SK-N-SH (cell line): ENCODE measurements at regions not wholly inside any gene's neighbourhood (a gene's known extent, or its start where the extent isn't known, plus 50 kb on each side); places are given as distances from the start of the nearest gene placed in this dataset.

ENCODE experiments used
- CTCF ChIA-PET: fragments of 300-600, 350-600 bp; formaldehyde crosslinking; extraction: SDS; loops from one replicate; lab custom pipeline; 2021; lab: Yijun Ruan, JAX
- POLR2A ChIA-PET: fragments of 350-600 bp; sonication (Branson Sonifier 250); formaldehyde crosslinking; extraction: SDS; loops from one replicate; lab custom pipeline; 2020; ENCODE audit warnings: antibody characterized with exemption, inconsistent platforms; lab: Yijun Ruan, JAX
- DNase-seq: peaks from one replicate; pipeline ENCODE4 v3.0.0; 2012
- H2AFZ ChIP-seq: fragments of 200-600 bp; sonication (generic); 2 replicates; pipeline ENCODE4 v1.8.1; 2016; ENCODE audit warnings: antibody characterized with exemption, mild to moderate bottlenecking, low read depth
- H3F3A ChIP-seq: fragments of 200-600 bp; sonication (generic); replicated peaks from 2 replicates; pipeline ENCODE3; 2016; ENCODE audit warnings: antibody characterized with exemption, mild to moderate bottlenecking; ENCODE audit not compliant: insufficient read depth
- H3K27ac ChIP-seq, 2 experiments: fragments of 200-500 bp in 1 of 2; fragments of 200-600 bp in 1 of 2; sonication (Bioruptor generic) in 1 of 2; sonication (generic), shearing (Covaris generic) in 1 of 2; 2 replicates each; pipeline versions ENCODE4 v1.5.1 to v1.6.1; 2014 to 2016; ENCODE audit warnings: low read depth in 2 of 2, inconsistent platforms in 1 of 2, low read length in 1 of 2, mild to moderate bottlenecking in 1 of 2, mixed read lengths in 1 of 2
- H3K27me3 ChIP-seq: fragments of 200-600 bp; sonication (generic), shearing (Covaris generic); 2 replicates; pipeline ENCODE4 v1.6.1; 2016; ENCODE audit warnings: mixed run types; ENCODE audit not compliant: insufficient read depth
- H3K36me3 ChIP-seq, 2 experiments: fragments of 200-500 bp in 1 of 2; fragments of 200-600 bp in 1 of 2; sonication (Bioruptor generic) in 1 of 2; sonication (generic) in 1 of 2; replicated peaks in 1 of 2; 2 replicates each; pipeline versions ENCODE3 to v1.5.1; 2014 to 2016; ENCODE audit warnings: low read length in 1 of 2, mild to moderate bottlenecking in 1 of 2; ENCODE audit not compliant: insufficient read depth in 2 of 2, control insufficient read depth in 1 of 2
- H3K4me1 ChIP-seq, 2 experiments: fragments of 200-500 bp in 1 of 2; fragments of 200-600 bp in 1 of 2; sonication (Bioruptor generic) in 1 of 2; sonication (generic), shearing (Covaris generic) in 1 of 2; 2 replicates each; pipeline versions ENCODE4 v1.5.1 to v1.6.1; 2014 to 2016; ENCODE audit warnings: low read depth in 1 of 2, low read length in 1 of 2, mixed run types in 1 of 2; ENCODE audit not compliant: insufficient read depth in 2 of 2, control insufficient read depth in 1 of 2
- H3K4me2 ChIP-seq: fragments of 200-600 bp; sonication (generic), shearing (Covaris generic); 2 replicates; pipeline ENCODE4 v1.6.1; 2017; ENCODE audit warnings: mixed run types
- H3K4me3 ChIP-seq, 2 experiments: fragments of 200-500 bp in 1 of 2; fragments of 200-600 bp in 1 of 2; sonication (Bioruptor generic) in 1 of 2; sonication (generic), shearing (Covaris generic) in 1 of 2; 2 replicates each; pipeline versions ENCODE4 v1.5.1 to v1.8.1; 2014 to 2016; ENCODE audit warnings: low read depth in 2 of 2, inconsistent platforms in 1 of 2, low read length in 1 of 2, mild to moderate bottlenecking in 1 of 2, mixed read lengths in 1 of 2, moderate library complexity in 1 of 2
- H3K79me2 ChIP-seq: fragments of 200-600 bp; sonication (generic); 2 replicates; pipeline ENCODE4 v1.8.1; 2017; ENCODE audit warnings: mild to moderate bottlenecking; ENCODE audit not compliant: insufficient read depth
- H3K9ac ChIP-seq: fragments of 200-600 bp; sonication (generic); 2 replicates; pipeline ENCODE4 v1.6.1; 2017; ENCODE audit warnings: mixed run types
- H3K9me2 ChIP-seq: fragments of 200-600 bp; sonication (generic); 2 replicates; pipeline ENCODE4 v1.6.1; 2017; ENCODE audit warnings: mixed run types
- H3K9me3 ChIP-seq: fragments of 200-600 bp; sonication (generic); 2 replicates; pipeline ENCODE4 v1.6.1; 2017; ENCODE audit warnings: mixed run types, mild to moderate bottlenecking, moderate library complexity
- H4K20me1 ChIP-seq: fragments of 200-600 bp; sonication (generic); 2 replicates; pipeline ENCODE4 v1.6.1; 2017; ENCODE audit warnings: mild to moderate bottlenecking, mixed run types; ENCODE audit not compliant: insufficient read depth
- CHD2 ChIP-seq: fragments of 150-350 bp; IDR thresholded peaks from 2 replicates; pipeline ENCODE4 v1.6.1; 2018; ENCODE audit warnings: low read length; ENCODE audit not compliant: partially characterized antibody
- ELF1 ChIP-seq: IDR thresholded peaks from 2 replicates; pipeline ENCODE4 v1.4.0; 2012
- EZH2phosphoT487 ChIP-seq: fragments of 200-600 bp; sonication (generic); IDR thresholded peaks from 2 replicates; pipeline ENCODE4 v1.6.1; 2017; ENCODE audit warnings: low read depth, mixed run types, mild to moderate bottlenecking, antibody characterized with exemption, moderate library complexity, borderline replicate concordance
- JUND ChIP-seq: IDR thresholded peaks from 2 replicates; pipeline ENCODE4 v1.4.0; 2012
- MEF2A ChIP-seq: IDR thresholded peaks from 2 replicates; pipeline ENCODE4 v1.4.0; 2012; ENCODE audit warnings: low read depth, borderline replicate concordance
- NFIC ChIP-seq: IDR thresholded peaks from 2 replicates; pipeline ENCODE4 v1.4.0; 2012; ENCODE audit warnings: borderline replicate concordance
- POLR2AphosphoS5 ChIP-seq: IDR thresholded peaks from 2 replicates; pipeline ENCODE4 v1.6.1; 2012; ENCODE audit warnings: low read depth, low read length
- RAD21 ChIP-seq: IDR thresholded peaks from 2 replicates; pipeline ENCODE4 v1.6.1; 2012; ENCODE audit warnings: mild to moderate bottlenecking, low read length
- RCOR1 ChIP-seq: fragments of 150-350 bp; IDR thresholded peaks from 2 replicates; pipeline ENCODE4 v1.6.1; 2017; ENCODE audit warnings: antibody characterized with exemption, low read length
- REST ChIP-seq: IDR thresholded peaks from 2 replicates; pipeline ENCODE4 v1.6.1; 2012; ENCODE audit warnings: mild to moderate bottlenecking, low read depth, low read length, moderate library complexity
- RFX5 ChIP-seq: IDR thresholded peaks from 2 replicates; pipeline ENCODE4 v1.6.1; 2012; ENCODE audit warnings: mild to moderate bottlenecking, improper control_type of control experiment, low read length
- SMC3 ChIP-seq: IDR thresholded peaks from 2 replicates; pipeline ENCODE4 v1.6.1; 2012; ENCODE audit warnings: low read depth, low read length, improper control_type of control experiment
- TCF12 ChIP-seq: IDR thresholded peaks from 2 replicates; pipeline ENCODE4 v1.4.0; 2012
- TEAD4 ChIP-seq: IDR thresholded peaks from 2 replicates; pipeline ENCODE4 v1.4.0; 2012; ENCODE audit warnings: mild to moderate bottlenecking, borderline replicate concordance; ENCODE audit not compliant: insufficient read depth
- USF1 ChIP-seq: IDR thresholded peaks from 2 replicates; pipeline ENCODE4 v1.4.0; 2012; ENCODE audit warnings: low read depth, borderline replicate concordance
- ZBTB33 ChIP-seq: IDR thresholded peaks from 2 replicates; pipeline ENCODE4 v1.4.0; 2012; ENCODE audit warnings: low read depth, borderline replicate concordance
- WGBS: methylation state at CpG from one replicate; pipeline ENCODE4 v1.1.6; 2017; ENCODE audit warnings: low lambda C conversion rate; 5-methylcytosine and 5-hydroxymethylcytosine counted together
- TF ChIP-seq, protein P1 (sequence below): IDR thresholded peaks from 2 replicates; pipeline ENCODE4; 2012

DNA sequence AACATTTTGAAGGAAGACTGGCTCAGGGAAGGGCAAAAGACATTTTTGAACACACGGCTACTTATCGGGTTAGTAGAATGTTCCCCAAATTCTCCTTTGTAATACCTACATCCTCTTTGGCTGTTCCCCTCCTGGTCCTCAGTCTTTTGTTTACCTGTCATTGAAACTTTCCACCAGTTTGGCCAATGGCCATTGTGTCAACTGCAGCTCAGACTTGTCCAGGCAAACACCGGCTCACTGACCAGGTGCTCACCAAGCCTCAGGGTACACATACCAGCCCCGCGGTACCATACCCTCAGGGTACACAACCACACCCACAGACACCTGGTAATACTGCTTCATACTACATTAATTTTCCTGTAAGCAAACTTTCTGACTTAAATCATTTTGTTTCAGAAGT, 84.8 kb upstream of the ZNF648 start:
- no peak for DNase-seq
- Histone ChIP-seq H3K9me2 (no peaks in the 10 kb centered on the region), H3K4me2 (no peak overlapping the region), H3K27ac (no peak overlapping the region), H3F3A (no peaks in the 10 kb centered on the region), H3K27me3 (no peaks in the 10 kb centered on the region), H3K4me1 (peaks cover 0 to 14% of the 10 kb centered on the region in 2 experiments; a peak in 1 of 4 replicates), H3K9ac (no peak overlapping the region), H2AFZ (no peak overlapping the region), H3K79me2 (no peaks in the 10 kb centered on the region), H3K4me3 (no peak overlapping the region), H4K20me1 (no peaks in the 10 kb centered on the region), H3K9me3 (no peaks in the 10 kb centered on the region), H3K36me3 (no peaks in the 10 kb centered on the region)
- POLR2A ChIA-PET, result no interaction called here
- 77% methylated on average over 5 of the region's 5 CpGs for WGBS
- CTCF ChIA-PET, result interaction anchor here (1.2 to 7.9 kb wide), 3 partner anchors 61 to 259 kb away, joined by 3 to 350 read pairs (median 31); partner anchors contain the start of genes GLUL and TEDDM1
- TF ChIP-seq NFIC (no peak), REST (no peak), ELF1 (no peak), TEAD4 (no peak), EZH2phosphoT487 (no peak), CHD2 (no peak), SMC3 (no peak), RFX5 (no peak), TCF12 (no peak), JUND (no peak), ZBTB33 (no peak), USF1 (no peak), RAD21 (no peak), MEF2A (no peak), RCOR1 (no peak), POLR2AphosphoS5 (no peak)
- TF ChIP-seq, protein P1, sequence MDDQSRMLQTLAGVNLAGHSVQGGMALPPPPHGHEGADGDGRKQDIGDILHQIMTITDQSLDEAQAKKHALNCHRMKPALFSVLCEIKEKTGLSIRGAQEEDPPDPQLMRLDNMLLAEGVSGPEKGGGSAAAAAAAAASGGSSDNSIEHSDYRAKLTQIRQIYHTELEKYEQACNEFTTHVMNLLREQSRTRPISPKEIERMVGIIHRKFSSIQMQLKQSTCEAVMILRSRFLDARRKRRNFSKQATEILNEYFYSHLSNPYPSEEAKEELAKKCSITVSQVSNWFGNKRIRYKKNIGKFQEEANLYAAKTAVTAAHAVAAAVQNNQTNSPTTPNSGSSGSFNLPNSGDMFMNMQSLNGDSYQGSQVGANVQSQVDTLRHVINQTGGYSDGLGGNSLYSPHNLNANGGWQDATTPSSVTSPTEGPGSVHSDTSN, result no peak
